Left ventricle myocardium inferior (tissue), 1 donor: ENCODE measurements at regions not wholly inside any gene's neighbourhood (a gene's known extent, or its start where the extent isn't known, plus 50 kb on each side); places are given as distances from the start of the nearest gene placed in this dataset. TPM values are rescaled to one million over a fixed set of nuclear protein-coding genes. Genes with fewer than 3 reads are reported as not detected.

Experiments used
- DNase-seq: peaks from one replicate; pipeline ENCODE4 v3.0.0-alpha.2; 2020
- H3K27ac ChIP-seq: fragments of 200-600 bp; replicated peaks from 2 replicates; pipeline ENCODE4 v1.8.0; 2021
- H3K27me3 ChIP-seq: fragments of 200-600 bp; 2 replicates; pipeline ENCODE4 v1.8.0; 2021; ENCODE audit warnings: low read depth
- H3K36me3 ChIP-seq: fragments of 200-600 bp; 2 replicates; pipeline ENCODE4 v1.8.0; 2021
- H3K4me1 ChIP-seq: fragments of 200-600 bp; 2 replicates; pipeline ENCODE4 v1.8.0; 2021
- H3K4me3 ChIP-seq: fragments of 200-600 bp; 2 replicates; pipeline ENCODE4 v1.8.0; 2021; ENCODE audit warnings: mild to moderate bottlenecking, moderate library complexity
- H3K9me3 ChIP-seq: fragments of 200-600 bp; replicated peaks from 2 replicates; pipeline ENCODE4 v1.8.0; 2021
- CTCF ChIP-seq: fragments of 200-600 bp; IDR thresholded peaks from 2 replicates; pipeline ENCODE4 v1.8.0; 2021; ENCODE audit warnings: antibody characterized with exemption, mild to moderate bottlenecking, borderline replicate concordance
- intact Hi-C: fragments of 100-400 bp; cut with micrococcal nuclease; formaldehyde crosslinking; loops from one replicate; pipeline ENCODE4 v1.11.0; 2022
- microRNA-seq: library from miRNA; unstranded; fragments of <30 nt; microRNA quantifications from one replicate; pipeline ENCODE4 v1.2.0, GENCODE V29; 2020
- donor health status: DM: no; HTN: yes; CAD: no; lungs with severe emphysema.

- H3K36me3 ChIP-seq = no peaks in the 10 kb centered on the region
- intact Hi-C loops = no loop called here
- no peaks in the 10 kb centered on the region for H3K4me1 ChIP-seq
- H3K27ac ChIP-seq = no peak overlapping the region
- H3K4me3 ChIP-seq = no peak overlapping the region
- H3K27me3 ChIP-seq = no peaks in the 10 kb centered on the region
- DNase-seq = no peak
- peak; percentile 25 for TF ChIP-seq CTCF
- H3K9me3 ChIP-seq = no peaks in the 10 kb centered on the region
These were observed 63.1 kb upstream of the SOX5 start for GRCh38 chr12:24012528-24012927.

GRCh38 chr12:24011927-24012507, 62.5 kb upstream of the SOX5 start:
- H3K4me3 ChIP-seq = no peak overlapping the region
- no peak for TF ChIP-seq CTCF
- H3K9me3 ChIP-seq = no peaks in the 10 kb centered on the region
- no peak overlapping the region for H3K27ac ChIP-seq
- H3K27me3 ChIP-seq = no peaks in the 10 kb centered on the region
- no peaks in the 10 kb centered on the region for H3K4me1 ChIP-seq
- H3K36me3 ChIP-seq = no peaks in the 10 kb centered on the region
- intact Hi-C loops = no loop called here
- no peak for DNase-seq

GRCh38 chr12:24008166-24008565, 58.7 kb upstream of the SOX5 start:
- no peak for DNase-seq
- no peak for TF ChIP-seq CTCF
- intact Hi-C loops = no loop called here

More at GRCh38 chr12:24008166-24008565, 58.7 kb upstream of the SOX5 start:
- H3K36me3 ChIP-seq = no peaks in the 10 kb centered on the region
- H3K27ac ChIP-seq = no peak overlapping the region
- H3K4me3 ChIP-seq = no peak overlapping the region
- no peaks in the 10 kb centered on the region for H3K27me3 ChIP-seq
- no peaks in the 10 kb centered on the region for H3K4me1 ChIP-seq
- H3K9me3 ChIP-seq = no peaks in the 10 kb centered on the region

Small RNA genes lying in the stretch of these regions (microRNA-seq; reads per million reads assigned to microRNA genes)
- not detected for gene MIR920
